Breast epithelium (tissue), 4 donors: ENCODE measurements at regions not wholly inside any gene's neighbourhood (a gene's known extent, or its start where the extent isn't known, plus 50 kb on each side); places are given as distances from the start of the nearest gene placed in this dataset.

ENCODE experiments used
- DNase-seq, 2 donors: peaks; one replicate each; pipeline ENCODE4 v3.0.0-alpha.2; 2019; ENCODE audit warnings: low spot score in 2 of 2
- H3K27ac ChIP-seq, 2 donors: fragments of 200-600 bp; sonication (generic) in 1 of 2; one replicate each; pipeline ENCODE4 v1.5.1; 2016 to 2019; ENCODE audit warnings: mild to moderate bottlenecking in 1 of 2
- H3K27me3 ChIP-seq, 2 donors: fragments of 200-600 bp; sonication (generic) in 1 of 2; one replicate each; pipeline versions ENCODE4 v1.5.1 to v1.6.0; 2017 to 2019; ENCODE audit warnings: control low read depth in 1 of 2, mild to moderate bottlenecking in 1 of 2
- H3K36me3 ChIP-seq: fragments of 200-600 bp; one replicate; pipeline ENCODE4 v1.5.1; 2019
- H3K4me1 ChIP-seq, 2 donors: fragments of 200-600 bp; sonication (generic); one replicate each; pipeline ENCODE4 v1.5.1; 2016 to 2019; ENCODE audit warnings: control low read depth in 1 of 2
- H3K4me3 ChIP-seq, 3 donors: fragments of 200-600 bp; sonication (generic); 1 replicate in 2 of 3; 2 replicates in 1 of 3; pipeline ENCODE4 v1.5.1; 2016 to 2019; ENCODE audit warnings: mild to moderate bottlenecking in 3 of 3, moderate library complexity in 2 of 3
- H3K9me3 ChIP-seq, 2 donors: fragments of 200-600 bp; sonication (generic) in 1 of 2; one replicate each; pipeline ENCODE4 v1.5.1; 2016 to 2019; ENCODE audit warnings: control low read depth in 1 of 2
- POLR2A ChIP-seq: fragments of 450-650 bp; IDR thresholded peaks from one replicate; pipeline ENCODE4 v1.6.1; 2016; ENCODE audit warnings: antibody characterized with exemption, mild to moderate bottlenecking, moderate library complexity
- POLR2AphosphoS5 ChIP-seq, 3 donors: sonication (generic); formaldehyde crosslinking; IDR thresholded peaks; one replicate each; pipeline ENCODE4 v1.6.1; 2017; ENCODE audit warnings: antibody characterized with exemption in 3 of 3
- intact Hi-C: fragments of 100-400 bp; cut with DNase I; formaldehyde crosslinking; loops from one replicate; pipeline ENCODE4 v1.15.1; 2023; ENCODE audit warnings: low total_unique reads
- TF ChIP-seq, protein P1 (sequence below), 3 donors: fragments of 450-650 bp; IDR thresholded peaks; one replicate each; pipeline ENCODE4 v1.5.1; 2016 to 2017; ENCODE audit warnings: antibody characterized with exemption in 3 of 3, mild to moderate bottlenecking in 3 of 3, moderate library complexity in 3 of 3

DNA sequence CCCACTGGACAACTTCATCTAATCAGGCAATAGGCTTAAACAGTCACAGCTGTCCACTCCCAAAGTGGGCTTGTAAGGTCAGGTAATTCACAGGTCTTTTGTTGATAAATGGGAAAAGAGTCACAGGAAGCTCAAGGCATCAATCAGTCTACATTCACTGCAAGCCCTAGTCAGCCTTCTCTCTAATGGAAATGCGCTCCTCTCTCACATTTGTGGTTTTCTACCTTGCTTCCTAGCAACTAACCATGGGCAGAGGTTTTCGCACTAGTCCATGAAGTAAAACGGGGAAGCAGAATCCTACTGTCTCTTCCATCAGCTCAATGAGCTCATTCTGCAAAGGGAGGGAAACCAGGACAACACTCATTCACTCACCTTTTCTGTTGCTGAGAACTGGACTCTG, 53.5 kb upstream of the APBB1IP start:
- no peak overlapping the region for H3K27ac ChIP-seq
- H3K9me3 ChIP-seq, result no peaks in the 10 kb centered on the region
- no peak for TF ChIP-seq POLR2AphosphoS5 (IDR thresholded peaks at IDR 0.05)
- TF ChIP-seq, protein P1, sequence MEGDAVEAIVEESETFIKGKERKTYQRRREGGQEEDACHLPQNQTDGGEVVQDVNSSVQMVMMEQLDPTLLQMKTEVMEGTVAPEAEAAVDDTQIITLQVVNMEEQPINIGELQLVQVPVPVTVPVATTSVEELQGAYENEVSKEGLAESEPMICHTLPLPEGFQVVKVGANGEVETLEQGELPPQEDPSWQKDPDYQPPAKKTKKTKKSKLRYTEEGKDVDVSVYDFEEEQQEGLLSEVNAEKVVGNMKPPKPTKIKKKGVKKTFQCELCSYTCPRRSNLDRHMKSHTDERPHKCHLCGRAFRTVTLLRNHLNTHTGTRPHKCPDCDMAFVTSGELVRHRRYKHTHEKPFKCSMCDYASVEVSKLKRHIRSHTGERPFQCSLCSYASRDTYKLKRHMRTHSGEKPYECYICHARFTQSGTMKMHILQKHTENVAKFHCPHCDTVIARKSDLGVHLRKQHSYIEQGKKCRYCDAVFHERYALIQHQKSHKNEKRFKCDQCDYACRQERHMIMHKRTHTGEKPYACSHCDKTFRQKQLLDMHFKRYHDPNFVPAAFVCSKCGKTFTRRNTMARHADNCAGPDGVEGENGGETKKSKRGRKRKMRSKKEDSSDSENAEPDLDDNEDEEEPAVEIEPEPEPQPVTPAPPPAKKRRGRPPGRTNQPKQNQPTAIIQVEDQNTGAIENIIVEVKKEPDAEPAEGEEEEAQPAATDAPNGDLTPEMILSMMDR (IDR thresholded peaks at IDR 0.05), result no peak
- no peak for TF ChIP-seq POLR2A
- intact Hi-C loops, result no loop called here
- no peaks in the 10 kb centered on the region for H3K36me3 ChIP-seq
- DNase-seq, result no peak
- H3K27me3 ChIP-seq, result no peaks in the 10 kb centered on the region
- no peak overlapping the region for H3K4me3 ChIP-seq
- H3K4me1 ChIP-seq, result no peaks in the 10 kb centered on the region

DNA sequence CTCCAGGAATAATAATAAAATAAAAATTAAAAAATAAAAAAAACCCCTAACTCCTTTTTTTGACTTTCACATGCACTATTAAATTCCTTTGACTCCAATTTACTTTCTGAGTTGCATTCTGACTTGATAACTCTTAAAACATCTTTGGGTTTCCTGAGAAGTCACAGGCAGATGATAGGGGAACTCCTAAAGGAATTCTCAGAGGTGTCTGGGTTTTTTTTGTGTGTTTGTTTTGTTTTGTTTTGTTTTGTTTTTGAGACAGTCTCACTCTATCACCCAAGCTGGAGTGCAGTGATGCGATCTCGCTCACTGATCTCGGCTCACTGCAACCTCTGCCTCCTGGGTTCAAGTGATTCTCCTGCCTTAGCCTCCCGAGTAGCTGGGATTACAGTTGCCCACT, 52.7 kb upstream of the APBB1IP start:
- Histone ChIP-seq H3K9me3 (no peaks in the 10 kb centered on the region), H3K27me3 (no peaks in the 10 kb centered on the region), H3K4me1 (no peaks in the 10 kb centered on the region), H3K4me3 (no peak overlapping the region), H3K27ac (no peak overlapping the region), H3K36me3 (no peaks in the 10 kb centered on the region)
- no peak for DNase-seq
- TF ChIP-seq POLR2AphosphoS5 (IDR thresholded peaks at IDR 0.05), result no peak
- no peak for TF ChIP-seq POLR2A
- TF ChIP-seq, protein P1 (IDR thresholded peaks at IDR 0.05), result no peak
- intact Hi-C loops, result no loop called here

DNA sequence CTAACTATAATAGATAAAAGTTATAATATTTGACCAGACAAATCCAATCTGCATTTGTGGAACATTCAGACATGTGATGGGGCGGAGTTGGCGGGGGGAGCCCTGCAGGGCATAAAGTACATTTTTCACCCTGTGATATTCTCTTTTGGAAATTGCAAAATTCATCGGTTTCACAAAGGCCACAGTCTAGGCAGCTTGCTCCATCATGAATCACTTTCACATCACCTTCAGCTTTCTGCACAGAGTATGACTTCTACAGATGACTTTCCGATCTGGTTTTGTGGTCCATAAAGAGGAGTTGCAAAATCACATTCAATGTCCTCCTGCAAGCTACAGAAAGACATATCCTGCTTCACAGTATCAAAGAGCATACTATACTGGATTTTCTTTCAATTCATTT, 51.4 kb upstream of the APBB1IP start:
- no peak for DNase-seq
- H3K27ac ChIP-seq, result no peak overlapping the region
- H3K36me3 ChIP-seq, result no peaks in the 10 kb centered on the region
- intact Hi-C loops, result no loop called here
- H3K4me1 ChIP-seq, result no peaks in the 10 kb centered on the region
- peaks cover 0 to 11% of the 10 kb centered on the region in 2 donors for H3K27me3 ChIP-seq
- H3K9me3 ChIP-seq, result no peaks in the 10 kb centered on the region
- TF ChIP-seq POLR2AphosphoS5 (IDR thresholded peaks at IDR 0.05), result no peak
- no peak for TF ChIP-seq POLR2A
- TF ChIP-seq, protein P1 (IDR thresholded peaks at IDR 0.05), result no peak
- no peak overlapping the region for H3K4me3 ChIP-seq
